ENCODE measurements at regions not wholly inside any gene's neighbourhood (a gene's known extent, or its start where the extent isn't known, plus 50 kb on each side); places are given as distances from the start of the nearest gene placed in this dataset.

GRCh38 chr21:21605521-21605920 is 607.3 kb downstream of the NCAM2 start:
- H3K4me1 ChIP-seq (ENCODE audit: control insufficient read depth, insufficient read depth, low read length) = no peaks in the 10 kb centered on the region
- H3K27ac ChIP-seq (ENCODE audit: low read depth, low read length) = no peak overlapping the region
- H3K9me3 ChIP-seq (ENCODE audit: control insufficient read depth, insufficient read depth, low read length) = no peaks in the 10 kb centered on the region
- no peaks in the 10 kb centered on the region for H3K27me3 ChIP-seq (ENCODE audit: control insufficient read depth, insufficient read depth, low read length)
- H3K36me3 ChIP-seq (ENCODE audit: control insufficient read depth, insufficient read depth, low read length) = no peaks in the 10 kb centered on the region
- H3K4me3 ChIP-seq (ENCODE audit: low read depth, low read length) = no peak overlapping the region
- no peak for DNase-seq (ENCODE audit: low read depth in 4 of 6, low spot score in 6 of 6)

GRCh38 chr21:21606041-21606440 is 607.8 kb downstream of the NCAM2 start:
- no peaks in the 10 kb centered on the region for H3K27me3 ChIP-seq (ENCODE audit: control insufficient read depth, insufficient read depth, low read length)
- H3K9me3 ChIP-seq (ENCODE audit: control insufficient read depth, insufficient read depth, low read length) = no peaks in the 10 kb centered on the region
- H3K4me1 ChIP-seq (ENCODE audit: control insufficient read depth, insufficient read depth, low read length) = no peaks in the 10 kb centered on the region
- H3K27ac ChIP-seq (ENCODE audit: low read depth, low read length) = no peak overlapping the region
- H3K36me3 ChIP-seq (ENCODE audit: control insufficient read depth, insufficient read depth, low read length) = no peaks in the 10 kb centered on the region
- no peak overlapping the region for H3K4me3 ChIP-seq (ENCODE audit: low read depth, low read length)
- peak in 1 of 6 donors; percentile 1 for DNase-seq (ENCODE audit: low read depth in 4 of 6, low spot score in 6 of 6)
- WGBS (ENCODE audit: insufficient coverage) = no CpG with 5 or more reads among the region's 2 CpGs

- WGBS (ENCODE audit: insufficient coverage) = no CpG with 5 or more reads among the region's 3 CpGs
- H3K4me3 ChIP-seq (ENCODE audit: low read depth, low read length) = no peak overlapping the region
- H3K36me3 ChIP-seq (ENCODE audit: control insufficient read depth, insufficient read depth, low read length) = no peaks in the 10 kb centered on the region
- no peaks in the 10 kb centered on the region for H3K4me1 ChIP-seq (ENCODE audit: control insufficient read depth, insufficient read depth, low read length)
- H3K27ac ChIP-seq (ENCODE audit: low read depth, low read length) = no peak overlapping the region
- no peaks in the 10 kb centered on the region for H3K27me3 ChIP-seq (ENCODE audit: control insufficient read depth, insufficient read depth, low read length)
- no peak for DNase-seq (ENCODE audit: low read depth in 4 of 6, low spot score in 6 of 6)
- H3K9me3 ChIP-seq (ENCODE audit: control insufficient read depth, insufficient read depth, low read length) = no peaks in the 10 kb centered on the region
Measured at GRCh38 chr21:21612466-21612865, 614.3 kb downstream of the NCAM2 start.

- no peak overlapping the region for H3K4me3 ChIP-seq (ENCODE audit: low read depth, low read length)
- no peak for DNase-seq (ENCODE audit: low read depth in 4 of 6, low spot score in 6 of 6)
- 38% methylated on average over 1 of the region's 3 CpGs for WGBS (ENCODE audit: insufficient coverage)
Measured at GRCh38 chr21:21614966-21615365, 616.8 kb downstream of the NCAM2 start.

GRCh38 chr21:21622460-21623234 is 624.4 kb downstream of the NCAM2 start:
- Histone ChIP-seq H3K27me3 (ENCODE audit: control insufficient read depth, insufficient read depth, low read length) (no peaks in the 10 kb centered on the region), H3K4me3 (ENCODE audit: low read depth, low read length) (no peak overlapping the region), H3K36me3 (ENCODE audit: control insufficient read depth, insufficient read depth, low read length) (no peaks in the 10 kb centered on the region), H3K4me1 (ENCODE audit: control insufficient read depth, insufficient read depth, low read length) (no peaks in the 10 kb centered on the region), H3K9me3 (ENCODE audit: control insufficient read depth, insufficient read depth, low read length) (no peaks in the 10 kb centered on the region), H3K27ac (ENCODE audit: low read depth, low read length) (no peak overlapping the region)
- WGBS (ENCODE audit: insufficient coverage) = 100% methylated on average over 1 of the region's 3 CpGs
- no peak for DNase-seq (ENCODE audit: low read depth in 4 of 6, low spot score in 6 of 6)

More at GRCh38 chr21:21614966-21615365, 616.8 kb downstream of the NCAM2 start:
- no peaks in the 10 kb centered on the region for H3K27me3 ChIP-seq (ENCODE audit: control insufficient read depth, insufficient read depth, low read length)
- H3K27ac ChIP-seq (ENCODE audit: low read depth, low read length) = no peak overlapping the region
- H3K9me3 ChIP-seq (ENCODE audit: control insufficient read depth, insufficient read depth, low read length) = no peaks in the 10 kb centered on the region
- H3K4me1 ChIP-seq (ENCODE audit: control insufficient read depth, insufficient read depth, low read length) = no peaks in the 10 kb centered on the region
- H3K36me3 ChIP-seq (ENCODE audit: control insufficient read depth, insufficient read depth, low read length) = no peaks in the 10 kb centered on the region

- no peaks in the 10 kb centered on the region for H3K4me1 ChIP-seq (ENCODE audit: control insufficient read depth, insufficient read depth, low read length)
- no peaks in the 10 kb centered on the region for H3K36me3 ChIP-seq (ENCODE audit: control insufficient read depth, insufficient read depth, low read length)
- no peaks in the 10 kb centered on the region for H3K27me3 ChIP-seq (ENCODE audit: control insufficient read depth, insufficient read depth, low read length)
- no peak for DNase-seq (ENCODE audit: low read depth in 4 of 6, low spot score in 6 of 6)
- H3K4me3 ChIP-seq (ENCODE audit: low read depth, low read length) = no peak overlapping the region
- no CpG with 5 or more reads among the region's 1 CpG for WGBS (ENCODE audit: insufficient coverage)
- H3K27ac ChIP-seq (ENCODE audit: low read depth, low read length) = no peak overlapping the region
- no peaks in the 10 kb centered on the region for H3K9me3 ChIP-seq (ENCODE audit: control insufficient read depth, insufficient read depth, low read length)
Measured at GRCh38 chr21:21624674-21625073, 626.5 kb downstream of the NCAM2 start.

GRCh38 chr21:21631961-21632360 is 633.8 kb downstream of the NCAM2 start:
- Histone ChIP-seq H3K36me3 (ENCODE audit: control insufficient read depth, insufficient read depth, low read length) (no peaks in the 10 kb centered on the region), H3K27ac (ENCODE audit: low read depth, low read length) (no peak overlapping the region), H3K4me3 (ENCODE audit: low read depth, low read length) (no peak overlapping the region), H3K4me1 (ENCODE audit: control insufficient read depth, insufficient read depth, low read length) (no peaks in the 10 kb centered on the region), H3K27me3 (ENCODE audit: control insufficient read depth, insufficient read depth, low read length) (no peaks in the 10 kb centered on the region), H3K9me3 (ENCODE audit: control insufficient read depth, insufficient read depth, low read length) (no peaks in the 10 kb centered on the region)
- 78% methylated on average over 3 of the region's 5 CpGs for WGBS (ENCODE audit: insufficient coverage)
- DNase-seq (ENCODE audit: low read depth in 4 of 6, low spot score in 6 of 6) = peak in 2 of 6 donors; percentile 3 to 6

GRCh38 chr21:21632926-21633325 is 634.7 kb downstream of the NCAM2 start:
- Histone ChIP-seq H3K9me3 (ENCODE audit: control insufficient read depth, insufficient read depth, low read length) (no peaks in the 10 kb centered on the region), H3K27me3 (ENCODE audit: control insufficient read depth, insufficient read depth, low read length) (no peaks in the 10 kb centered on the region), H3K27ac (ENCODE audit: low read depth, low read length) (no peak overlapping the region), H3K4me1 (ENCODE audit: control insufficient read depth, insufficient read depth, low read length) (no peaks in the 10 kb centered on the region), H3K4me3 (ENCODE audit: low read depth, low read length) (no peak overlapping the region), H3K36me3 (ENCODE audit: control insufficient read depth, insufficient read depth, low read length) (no peaks in the 10 kb centered on the region)
- no CpG with 5 or more reads among the region's 2 CpGs for WGBS (ENCODE audit: insufficient coverage)
- no peak for DNase-seq (ENCODE audit: low read depth in 4 of 6, low spot score in 6 of 6)

GRCh38 chr21:21661741-21662140 is 663.5 kb downstream of the NCAM2 start:
- H3K9me3 ChIP-seq (ENCODE audit: control insufficient read depth, insufficient read depth, low read length) = no peaks in the 10 kb centered on the region
- DNase-seq (ENCODE audit: low read depth in 4 of 6, low spot score in 6 of 6) = no peak
- H3K4me1 ChIP-seq (ENCODE audit: control insufficient read depth, insufficient read depth, low read length) = no peaks in the 10 kb centered on the region
- WGBS (ENCODE audit: insufficient coverage) = no CpG with 5 or more reads among the region's 1 CpG
- H3K27me3 ChIP-seq (ENCODE audit: control insufficient read depth, insufficient read depth, low read length) = no peaks in the 10 kb centered on the region
- H3K36me3 ChIP-seq (ENCODE audit: control insufficient read depth, insufficient read depth, low read length) = no peaks in the 10 kb centered on the region
- H3K27ac ChIP-seq (ENCODE audit: low read depth, low read length) = no peak overlapping the region
- H3K4me3 ChIP-seq (ENCODE audit: low read depth, low read length) = no peak overlapping the region

- Histone ChIP-seq H3K27me3 (ENCODE audit: control insufficient read depth, insufficient read depth, low read length) (no peaks in the 10 kb centered on the region), H3K4me3 (ENCODE audit: low read depth, low read length) (no peak overlapping the region), H3K27ac (ENCODE audit: low read depth, low read length) (no peak overlapping the region), H3K4me1 (ENCODE audit: control insufficient read depth, insufficient read depth, low read length) (no peaks in the 10 kb centered on the region), H3K36me3 (ENCODE audit: control insufficient read depth, insufficient read depth, low read length) (no peaks in the 10 kb centered on the region), H3K9me3 (ENCODE audit: control insufficient read depth, insufficient read depth, low read length) (no peaks in the 10 kb centered on the region)
- WGBS (ENCODE audit: insufficient coverage) = no CpG with 5 or more reads among the region's 1 CpG
- no peak for DNase-seq (ENCODE audit: low read depth in 4 of 6, low spot score in 6 of 6)
Measured at GRCh38 chr21:21662776-21663175, 664.6 kb downstream of the NCAM2 start.

All from spinal cord (tissue), 9 donors.